Astrocyte (in vitro differentiated cells and primary cell): ENCODE measurements at regions not wholly inside any gene's neighbourhood (a gene's known extent, or its start where the extent isn't known, plus 50 kb on each side); places are given as distances from the start of the nearest gene placed in this dataset.

Experiments
- EZH2 ChIP-seq: IDR thresholded peaks from 2 replicates; pipeline ENCODE4 v1.6.1; 2012; ENCODE audit warnings: mild to moderate bottlenecking, low read length, inconsistent platforms; ENCODE audit not compliant: insufficient read depth
- TF ChIP-seq, protein P1 (sequence below): IDR thresholded peaks from 2 replicates; pipeline ENCODE4 v1.5.1; 2011; ENCODE audit warnings: low read depth, mild to moderate bottlenecking, inconsistent platforms, low read length, moderate library complexity; ENCODE audit not compliant: insufficient read depth

DNA sequence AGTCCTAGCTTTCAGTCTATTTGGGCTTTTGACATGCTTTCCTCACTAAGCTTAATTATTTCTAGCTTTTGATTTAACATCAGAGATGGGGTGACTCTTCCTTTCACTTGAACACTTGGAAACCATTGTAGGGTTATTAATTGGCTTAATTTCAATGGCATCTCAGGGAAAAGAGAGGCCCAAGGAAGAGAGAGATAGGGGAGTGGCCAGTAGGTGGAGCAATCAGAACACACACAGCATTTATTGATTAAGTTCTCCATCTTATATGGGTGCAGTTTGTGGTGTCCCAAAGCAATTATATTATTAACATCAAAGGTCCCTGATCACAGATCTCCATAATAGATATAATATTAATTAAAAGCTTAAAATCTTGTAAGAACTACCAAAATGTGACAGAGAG lies 1466.1 kb upstream of the SEL1L start:
- no peak for TF ChIP-seq EZH2
- TF ChIP-seq, protein P1, sequence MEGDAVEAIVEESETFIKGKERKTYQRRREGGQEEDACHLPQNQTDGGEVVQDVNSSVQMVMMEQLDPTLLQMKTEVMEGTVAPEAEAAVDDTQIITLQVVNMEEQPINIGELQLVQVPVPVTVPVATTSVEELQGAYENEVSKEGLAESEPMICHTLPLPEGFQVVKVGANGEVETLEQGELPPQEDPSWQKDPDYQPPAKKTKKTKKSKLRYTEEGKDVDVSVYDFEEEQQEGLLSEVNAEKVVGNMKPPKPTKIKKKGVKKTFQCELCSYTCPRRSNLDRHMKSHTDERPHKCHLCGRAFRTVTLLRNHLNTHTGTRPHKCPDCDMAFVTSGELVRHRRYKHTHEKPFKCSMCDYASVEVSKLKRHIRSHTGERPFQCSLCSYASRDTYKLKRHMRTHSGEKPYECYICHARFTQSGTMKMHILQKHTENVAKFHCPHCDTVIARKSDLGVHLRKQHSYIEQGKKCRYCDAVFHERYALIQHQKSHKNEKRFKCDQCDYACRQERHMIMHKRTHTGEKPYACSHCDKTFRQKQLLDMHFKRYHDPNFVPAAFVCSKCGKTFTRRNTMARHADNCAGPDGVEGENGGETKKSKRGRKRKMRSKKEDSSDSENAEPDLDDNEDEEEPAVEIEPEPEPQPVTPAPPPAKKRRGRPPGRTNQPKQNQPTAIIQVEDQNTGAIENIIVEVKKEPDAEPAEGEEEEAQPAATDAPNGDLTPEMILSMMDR = peak; percentile 12
